Activated effector memory CD4-positive, alpha-beta T cell treated with Interleukin-2 at 50 U/mL for 16 hours (primary cell): ENCODE measurements at regions not wholly inside any gene's neighbourhood (a gene's known extent, or its start where the extent isn't known, plus 50 kb on each side); places are given as distances from the start of the nearest gene placed in this dataset.
"Not testable (repeated sequence)": the region's sequence is repeated elsewhere in the genome, so short reads cannot be mapped to it uniquely, and the experiment has no call there.

Experiments used
- DNase-seq: peaks from one replicate; pipeline ENCODE4 v3.0.0-alpha.2; 2020

DNA sequence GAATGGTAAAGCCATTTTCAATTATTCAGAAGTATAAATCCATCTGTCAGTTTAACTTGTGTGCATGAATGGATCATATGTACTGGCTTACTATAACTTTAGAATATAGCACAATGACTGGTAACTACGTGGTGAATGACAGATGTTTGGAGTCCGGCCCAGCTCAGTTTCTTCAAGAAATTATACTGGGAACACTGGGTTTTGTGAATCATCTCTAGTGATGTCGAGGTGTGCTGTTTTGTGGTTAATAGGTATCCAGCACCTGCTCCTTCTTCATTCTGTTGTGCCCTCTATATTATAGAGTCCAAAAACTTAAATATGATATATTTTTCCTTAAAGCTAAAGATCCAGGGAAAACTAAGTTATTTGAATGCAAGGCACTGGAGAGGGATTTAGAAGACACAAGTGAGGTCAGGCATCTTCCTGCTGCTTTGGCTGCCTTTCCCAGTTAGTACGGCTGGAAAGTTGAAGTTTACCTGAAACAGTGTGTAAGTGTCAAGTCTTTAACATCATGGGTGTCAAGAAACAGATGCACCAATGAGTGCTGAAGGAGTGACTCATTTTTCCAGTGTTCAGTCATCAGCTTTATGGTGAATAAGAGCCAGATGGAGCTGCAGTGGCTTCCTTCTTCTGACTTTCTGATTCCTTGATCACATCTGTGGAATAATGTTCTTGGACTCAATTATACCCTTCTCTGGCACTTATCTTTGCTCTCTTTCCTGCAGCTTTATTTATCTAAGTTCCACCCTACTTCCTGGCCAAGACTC is 1079.5 kb upstream of the CELF4 start:
- DNase-seq: no peak

DNA sequence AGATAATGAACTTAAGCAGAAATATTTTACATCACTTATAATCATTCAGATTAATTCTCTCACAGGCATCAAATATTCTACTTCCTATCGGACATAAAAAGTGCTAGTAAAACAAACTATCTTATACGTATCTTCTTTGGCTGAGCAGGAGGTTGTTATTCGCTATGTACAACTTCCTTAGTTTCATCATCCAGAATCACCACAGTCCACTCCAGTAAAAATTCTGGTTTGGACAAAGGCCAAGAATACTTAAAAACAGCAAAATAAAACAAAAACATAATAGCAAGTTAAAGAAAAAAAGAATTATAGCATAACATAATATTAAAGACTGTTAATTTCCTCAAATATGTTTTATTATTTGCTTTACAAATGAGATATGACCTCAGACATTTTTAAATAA is 1077.1 kb upstream of the CELF4 start:
- no peak for DNase-seq

DNA sequence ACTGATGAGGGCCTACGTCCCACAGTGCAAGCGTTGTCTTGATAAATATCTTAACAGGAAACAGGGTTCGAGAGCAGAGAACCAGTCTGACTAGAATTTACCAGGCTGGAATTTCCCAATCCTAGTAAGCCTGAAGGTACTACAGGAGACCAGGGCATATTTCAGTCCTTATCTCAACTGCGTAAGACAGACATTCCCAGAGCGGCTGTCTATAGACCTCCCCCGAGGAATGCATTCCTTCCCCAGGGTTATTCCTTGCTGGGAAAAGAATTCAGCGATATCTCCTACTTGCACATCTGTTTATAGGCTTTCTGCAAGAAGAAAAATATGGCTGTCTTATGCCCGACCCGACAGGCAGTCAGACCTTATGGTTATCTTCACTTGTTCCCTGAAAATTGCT is 1074.1 kb upstream of the CELF4 start:
- not testable (repeated sequence) for DNase-seq

DNA sequence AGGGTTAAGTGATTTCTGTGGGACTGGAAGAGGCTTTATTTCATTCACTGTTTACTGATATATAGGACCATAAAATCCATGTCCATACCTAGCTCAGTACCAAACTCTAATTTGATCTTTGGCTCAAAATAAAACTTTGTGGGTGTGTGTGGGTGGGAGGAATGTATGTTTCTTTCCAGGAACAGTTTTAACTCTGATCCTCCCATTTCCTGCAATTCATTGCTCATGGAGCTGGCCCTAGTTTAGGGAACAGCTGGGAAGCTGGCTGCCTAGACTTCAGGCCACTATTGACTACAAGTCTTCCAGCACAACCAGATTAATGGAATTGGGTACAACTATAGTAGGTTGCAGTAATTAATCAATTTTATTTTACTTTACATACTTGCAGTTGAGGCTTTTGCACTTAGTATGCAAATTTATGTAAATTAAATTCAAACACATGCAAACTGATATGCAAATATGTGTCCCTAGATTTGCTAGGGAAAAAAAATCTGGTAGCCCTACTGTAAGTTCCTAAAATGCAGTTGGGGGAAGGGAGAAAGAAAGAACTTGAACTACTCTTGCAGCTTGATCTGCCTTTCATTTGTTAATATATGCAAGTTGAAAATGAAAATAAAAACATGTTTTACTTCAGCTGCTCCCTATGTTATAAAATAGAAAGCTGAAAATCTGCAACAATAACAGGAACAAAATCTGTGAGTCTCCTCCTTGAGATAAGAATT is 1070.3 kb upstream of the CELF4 start:
- no peak for DNase-seq

DNA sequence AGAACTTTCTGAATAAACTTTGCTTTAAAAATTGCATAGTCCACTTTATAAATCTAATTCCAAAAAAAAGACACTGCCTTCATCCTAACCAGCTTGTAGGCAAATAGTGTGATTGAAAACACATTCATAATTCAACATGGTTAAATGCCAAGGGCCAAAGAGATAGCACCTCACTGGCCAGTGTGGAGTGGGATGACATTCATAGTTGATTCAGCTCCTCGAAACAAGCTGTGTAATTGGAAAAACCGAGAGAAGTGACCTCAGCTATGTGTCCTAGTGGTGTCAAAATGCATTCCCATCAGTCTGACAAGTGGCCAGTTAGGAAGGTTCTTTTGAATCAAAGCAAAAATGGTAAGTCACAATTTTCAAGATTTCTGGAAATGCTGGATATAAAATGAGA is 1068.5 kb upstream of the CELF4 start:
- DNase-seq: no peak

DNA sequence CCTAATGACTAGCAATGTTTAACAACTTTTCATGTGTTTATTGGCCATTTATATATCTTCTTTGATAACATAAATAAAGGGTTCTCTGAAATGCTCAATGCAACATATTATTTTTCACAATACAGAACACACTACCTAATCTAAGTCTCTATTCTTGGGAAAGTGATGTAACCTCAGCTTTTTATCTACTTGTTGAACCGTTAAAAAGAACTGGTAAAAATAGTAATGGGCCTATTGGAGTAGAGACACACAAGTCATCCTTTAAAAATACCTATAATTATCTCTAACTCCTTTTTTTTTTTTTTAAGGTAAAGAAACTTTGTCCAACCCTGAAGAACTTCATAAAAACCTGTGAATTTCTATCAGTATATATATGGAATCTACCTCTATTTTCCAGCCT is 1067.7 kb upstream of the CELF4 start:
- DNase-seq: no peak

DNA sequence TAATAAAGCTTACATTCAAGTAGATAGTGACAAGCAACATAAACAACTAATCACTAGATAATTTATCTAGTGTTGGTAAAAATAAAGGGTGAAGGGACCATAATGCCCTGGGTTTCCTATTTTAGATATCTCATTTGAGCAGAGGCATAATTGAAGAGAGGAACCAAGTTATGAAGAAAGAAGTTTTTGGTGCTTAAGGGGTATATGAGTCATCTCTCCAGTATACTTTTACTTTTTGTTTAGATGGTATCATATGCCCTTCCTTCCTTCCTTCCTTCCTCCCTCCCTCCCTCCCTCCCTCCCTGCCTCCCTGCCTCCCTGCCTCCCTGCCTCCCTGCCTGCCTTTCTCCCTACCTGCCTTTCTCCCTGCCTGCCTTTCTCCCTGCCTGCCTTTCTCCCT is 1053.5 kb upstream of the CELF4 start:
- DNase-seq: no peak

DNA sequence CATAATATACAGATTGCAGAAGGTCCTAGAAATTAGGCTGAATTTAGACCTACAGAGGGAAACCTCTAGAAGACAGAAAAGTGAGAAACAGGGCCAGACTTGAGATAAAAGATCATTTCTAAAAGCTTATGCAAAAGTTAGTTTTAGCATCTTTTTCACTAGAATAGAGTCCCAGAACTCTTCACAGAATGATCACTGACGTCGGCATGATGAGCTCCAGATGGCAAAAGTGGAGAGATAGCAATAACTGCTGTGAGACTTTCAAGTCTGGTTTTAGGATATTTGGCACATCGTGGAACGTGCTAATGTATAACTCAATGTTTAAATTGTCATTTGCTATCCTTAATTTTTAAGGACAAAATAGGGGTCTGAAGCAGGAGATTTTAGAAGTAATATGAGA is 1050.7 kb upstream of the CELF4 start:
- no peak for DNase-seq

DNA sequence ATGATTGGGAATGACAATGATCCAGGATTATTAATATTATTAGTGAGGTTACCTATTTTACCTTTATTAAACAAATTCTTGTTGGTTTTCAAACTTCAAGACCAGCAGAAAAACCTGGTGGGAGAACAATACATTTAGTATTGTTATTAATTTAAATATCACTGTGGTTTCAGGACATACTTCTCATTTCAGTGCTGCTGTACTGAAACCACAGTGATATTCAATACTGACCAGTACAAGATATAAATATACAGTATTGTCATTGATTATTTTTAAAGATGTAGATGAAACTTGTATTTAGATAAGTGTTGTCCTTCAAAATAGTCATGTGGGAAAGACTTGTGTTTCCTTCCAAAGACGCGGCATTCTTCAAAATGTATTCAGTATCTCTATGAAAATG is 1047.3 kb upstream of the CELF4 start:
- no peak for DNase-seq

DNA sequence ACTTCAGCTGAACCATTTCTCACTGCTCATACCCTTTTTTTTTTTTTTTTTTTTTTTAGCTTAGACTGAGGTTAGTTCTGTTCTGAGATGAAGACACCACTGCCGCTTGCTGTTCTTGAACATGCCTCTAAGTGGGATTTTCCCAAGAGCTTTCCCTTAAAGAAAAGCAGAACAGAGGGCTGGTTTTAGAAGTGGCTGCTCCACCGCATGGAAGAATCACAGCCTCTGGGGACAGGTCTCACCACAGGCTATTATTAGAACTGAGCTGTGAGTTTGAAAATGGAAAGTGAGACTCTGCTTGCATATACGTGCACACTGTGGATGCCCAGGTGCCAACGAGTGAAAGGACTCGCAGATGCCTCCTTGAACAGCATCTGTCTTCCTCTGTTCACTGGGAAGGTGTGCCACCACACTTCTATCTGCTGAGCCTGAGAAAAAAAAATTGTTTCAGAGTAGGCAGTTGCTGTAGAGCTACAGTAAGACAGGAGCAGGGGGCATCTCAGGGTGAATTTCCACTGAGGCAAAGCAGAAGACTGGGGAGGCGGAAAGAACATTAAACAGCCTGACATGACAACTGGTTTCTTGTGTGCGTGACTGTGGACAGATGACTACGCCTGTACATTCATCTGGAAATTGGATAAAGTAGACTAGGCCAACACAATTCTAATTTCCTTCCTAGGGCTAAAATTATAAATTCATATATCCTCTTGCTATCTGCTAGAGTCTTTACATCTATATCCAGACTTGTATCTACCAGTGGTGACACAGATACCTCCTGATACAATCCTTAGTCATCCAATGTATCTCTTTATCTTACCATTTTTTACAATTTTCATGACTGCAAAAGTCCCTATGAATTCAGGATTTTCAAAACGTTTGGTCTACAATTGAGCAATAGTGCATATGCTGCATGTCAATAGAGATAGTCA is 1045.7 kb upstream of the CELF4 start:
- no peak for DNase-seq

DNA sequence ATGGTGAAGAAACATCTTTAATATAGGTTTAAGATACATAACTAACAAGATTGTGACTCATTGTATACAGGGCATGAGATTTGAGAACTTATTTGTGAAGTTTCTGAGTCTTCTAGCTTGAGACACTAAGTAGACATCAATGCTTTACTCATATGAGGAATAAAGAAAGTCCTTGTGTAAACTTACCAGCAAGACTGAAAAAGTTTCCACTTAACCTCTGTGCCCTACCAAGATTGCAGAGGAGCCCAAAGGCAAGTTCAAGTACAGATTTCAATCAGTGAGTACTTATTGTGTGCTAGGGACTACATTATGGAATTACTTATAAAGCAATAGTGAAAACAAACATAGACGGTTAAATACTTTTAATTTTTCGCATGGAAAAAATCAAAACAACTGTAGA is 1041.2 kb upstream of the CELF4 start:
- DNase-seq: no peak

DNA sequence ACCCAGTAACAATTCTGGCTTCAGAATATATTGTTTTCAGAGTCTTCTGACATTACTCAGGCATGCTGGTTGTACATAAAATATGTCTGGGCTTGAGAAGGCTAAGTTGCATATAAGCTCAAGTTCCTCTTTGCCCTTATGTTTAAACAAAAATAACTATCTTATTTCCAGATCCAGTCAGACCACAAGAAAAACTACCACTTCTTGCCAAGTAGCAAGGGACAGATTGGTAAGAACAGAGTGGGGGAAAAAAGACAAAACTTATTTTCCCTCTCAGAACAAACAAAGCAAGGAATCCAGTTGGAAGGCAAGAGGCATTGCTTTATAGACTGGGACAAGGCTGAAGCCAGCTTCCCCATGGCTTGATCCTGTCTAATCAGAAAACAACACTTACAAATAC is 1036.7 kb upstream of the CELF4 start:
- no peak for DNase-seq

DNA sequence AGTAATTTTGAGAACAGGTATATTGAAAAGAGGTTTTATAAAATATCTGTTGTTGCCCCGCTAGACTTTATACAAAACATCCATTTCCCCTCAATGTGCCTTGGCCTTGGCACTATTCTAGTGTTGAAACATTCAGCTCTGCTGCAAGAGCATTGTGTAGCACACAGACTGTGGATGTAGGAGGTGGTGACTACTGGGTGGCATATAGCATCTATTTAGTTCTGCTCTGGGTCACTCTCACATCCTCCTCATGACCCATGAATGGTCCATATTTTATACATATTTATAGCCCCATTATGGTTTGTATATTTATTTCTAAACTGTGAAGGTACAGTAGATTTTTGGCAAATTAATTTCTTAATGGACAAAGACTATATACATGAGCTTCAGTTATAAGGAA is 1022.0 kb upstream of the CELF4 start:
- no peak for DNase-seq

DNA sequence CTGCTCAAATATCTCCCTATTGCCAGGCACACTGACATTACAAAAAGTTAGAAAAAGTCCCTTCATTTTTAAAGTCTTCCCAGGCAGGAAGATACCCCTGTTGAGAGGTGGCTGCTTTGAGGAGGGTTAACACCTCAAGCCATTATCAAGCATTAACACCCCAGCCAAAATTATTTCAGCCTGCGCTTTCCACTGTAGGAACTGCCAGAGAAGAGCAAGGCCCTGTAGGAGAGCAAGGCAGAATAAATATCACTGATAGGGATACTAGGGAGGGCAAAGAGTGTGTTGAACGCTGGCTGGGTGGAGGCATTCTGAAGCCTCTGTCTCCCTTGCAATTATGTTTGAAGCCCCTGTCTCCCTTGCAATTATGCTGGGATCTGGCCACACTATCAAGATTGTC is 1020.7 kb upstream of the CELF4 start:
- no peak for DNase-seq

DNA sequence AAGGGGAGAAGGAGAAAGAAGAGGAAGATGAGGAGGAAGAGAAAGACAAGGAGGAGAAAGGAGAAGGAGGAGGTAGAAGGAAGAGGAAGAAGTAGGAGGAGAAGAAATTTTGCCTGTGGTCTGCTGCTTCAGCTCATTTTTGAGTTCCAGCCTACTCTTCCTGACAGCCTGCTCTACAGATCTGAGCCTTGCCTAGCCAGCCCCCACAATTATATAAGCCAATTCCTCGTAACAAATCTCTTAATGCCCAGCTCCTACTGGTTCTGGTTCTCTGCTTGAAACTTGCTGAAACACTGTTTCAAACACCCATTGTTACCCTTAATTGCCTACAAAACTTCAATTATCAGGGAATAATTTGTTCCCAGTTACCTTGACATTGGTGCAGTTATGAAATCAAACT is 1014.2 kb upstream of the CELF4 start:
- DNase-seq: no peak

DNA sequence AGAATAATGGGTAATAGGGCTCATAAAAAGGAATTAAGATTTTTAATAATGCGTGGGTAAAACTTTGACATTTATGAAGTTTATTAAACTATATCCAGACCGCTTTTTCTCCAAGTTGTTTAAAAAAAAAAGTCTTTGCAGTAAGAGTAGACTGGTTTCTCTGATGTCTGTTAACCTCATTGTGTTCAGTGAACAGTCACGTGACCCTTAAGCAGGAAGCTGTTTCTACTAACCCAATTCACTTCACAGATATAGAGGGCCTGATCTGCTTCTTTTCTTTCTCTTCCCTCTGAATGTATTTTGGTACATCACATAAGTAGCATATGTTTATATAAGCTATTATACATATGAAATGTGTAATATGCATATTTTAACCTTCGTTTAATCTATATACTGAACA is 1011.3 kb upstream of the CELF4 start:
- no peak for DNase-seq

DNA sequence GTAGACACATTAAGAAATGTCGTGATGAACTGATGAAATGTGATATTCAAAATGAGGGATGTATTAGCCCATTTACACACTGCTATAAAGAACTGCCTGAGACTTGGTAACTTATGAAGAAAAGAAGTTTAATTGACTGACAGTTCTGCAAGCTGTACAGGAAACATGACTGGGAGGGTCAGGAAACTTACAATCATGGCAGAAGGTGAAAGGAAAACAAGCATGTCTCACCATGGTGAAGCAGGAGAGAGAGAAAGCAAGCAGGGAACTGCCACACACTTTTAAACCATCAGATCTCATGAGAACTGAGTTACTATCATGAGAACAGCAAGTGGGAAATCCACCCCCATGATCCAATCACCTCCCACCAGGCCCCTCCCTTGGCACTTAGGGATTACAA is 1010.8 kb upstream of the CELF4 start:
- no peak for DNase-seq

DNA sequence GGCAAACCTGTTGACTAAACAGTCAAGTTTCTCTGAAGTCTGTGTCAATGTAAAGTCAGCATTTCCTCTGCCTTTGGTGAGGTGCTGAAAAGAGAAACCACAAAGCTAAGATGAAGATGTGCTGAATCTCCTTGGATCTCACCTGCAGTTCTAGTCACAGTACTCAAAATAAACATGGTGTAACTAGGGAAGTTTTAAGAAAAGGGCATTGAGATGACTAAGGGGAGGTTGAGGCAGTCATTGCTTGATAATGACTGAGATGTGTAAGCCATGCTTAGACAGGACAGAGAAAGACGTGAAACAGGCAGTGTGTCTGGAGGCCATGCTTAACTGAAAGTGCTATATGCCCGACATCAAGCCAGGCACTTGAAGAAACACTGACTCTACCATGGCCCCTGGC is 1010.0 kb upstream of the CELF4 start:
- no peak for DNase-seq

DNA sequence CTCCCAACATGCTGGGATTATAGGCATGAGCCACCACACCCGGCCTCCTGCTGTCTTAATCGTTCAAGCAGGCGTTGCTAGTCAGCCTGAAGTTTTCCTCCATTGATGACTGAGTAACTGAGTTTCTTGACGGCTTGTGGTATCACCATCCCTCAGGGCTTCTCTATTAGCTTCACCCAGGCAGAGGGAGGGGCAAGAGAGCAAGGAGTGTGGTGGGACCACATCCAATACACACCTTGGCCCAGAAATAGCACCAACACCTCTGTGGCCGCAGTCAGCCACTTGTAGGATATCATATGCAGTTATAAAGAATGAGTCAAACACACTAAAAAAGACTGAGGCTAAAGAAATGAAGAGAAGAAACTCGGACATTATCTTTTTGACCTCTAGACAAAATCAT is 1009.4 kb upstream of the CELF4 start:
- no peak for DNase-seq

DNA sequence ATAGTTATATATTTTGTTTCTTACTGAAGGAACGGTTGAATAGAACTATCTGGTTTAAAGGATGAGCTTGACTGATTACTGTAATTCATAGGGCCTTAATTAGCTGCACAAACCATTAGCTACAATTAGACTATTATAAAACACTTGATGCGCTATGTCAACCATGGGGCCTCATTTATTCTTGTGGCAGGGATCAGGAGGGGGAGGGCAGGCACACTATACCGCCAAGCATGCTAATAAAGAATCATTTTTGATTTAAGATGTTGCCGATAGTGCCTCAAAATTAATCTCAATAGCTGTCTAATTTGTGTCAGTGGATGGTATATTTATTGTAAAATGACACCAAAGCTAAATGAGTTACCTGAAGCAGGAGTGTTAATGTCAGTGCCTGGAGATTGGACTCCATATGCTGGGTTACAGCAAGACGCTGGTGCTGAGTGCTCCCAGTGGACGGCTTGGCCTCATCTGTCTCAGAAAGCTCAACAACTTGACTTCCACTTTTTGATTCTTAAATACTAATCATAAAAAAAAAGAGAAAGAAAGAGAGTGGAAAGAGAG is 1007.0 kb upstream of the CELF4 start:
- no peak for DNase-seq

DNA sequence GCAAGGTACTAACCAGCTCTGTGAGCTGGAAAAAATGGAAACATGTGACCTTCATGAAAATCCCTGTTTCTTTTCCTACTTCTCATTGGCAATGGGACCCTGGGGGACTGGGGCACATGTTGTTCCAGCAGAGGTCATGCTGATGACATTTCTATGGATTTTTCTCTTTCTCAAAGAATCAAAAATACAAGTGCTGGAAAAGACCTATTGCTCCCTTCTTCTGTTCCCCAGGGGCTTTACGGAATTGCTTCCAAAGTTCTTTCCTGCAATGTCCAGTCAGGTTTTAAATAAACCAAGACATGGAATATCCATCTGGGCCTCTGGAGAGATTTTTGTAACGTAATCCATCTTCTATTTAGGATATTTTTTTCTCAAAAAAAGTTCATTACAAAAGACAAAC is 1006.1 kb upstream of the CELF4 start:
- no peak for DNase-seq

DNA sequence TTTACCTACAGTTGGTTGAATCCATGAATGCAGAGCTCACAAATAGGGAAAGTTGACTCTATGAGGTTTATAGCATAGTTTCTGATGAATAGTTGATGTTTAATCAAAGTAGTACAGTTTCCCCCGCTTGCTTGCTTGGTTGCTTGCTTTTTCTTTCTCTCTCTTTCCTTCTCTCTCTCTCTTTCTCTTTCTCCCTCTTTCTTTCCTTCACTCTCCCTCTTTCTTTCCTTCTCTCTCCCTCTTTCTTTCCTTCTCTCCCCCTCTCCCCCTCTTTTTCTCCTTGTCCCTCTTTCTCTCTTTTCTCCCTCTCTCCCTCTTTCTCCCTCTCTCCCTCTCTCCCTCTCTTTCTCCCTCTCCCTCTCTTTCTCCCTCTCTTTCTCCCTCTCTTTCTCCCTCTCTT is 999.9 kb upstream of the CELF4 start:
- DNase-seq: no peak

DNA sequence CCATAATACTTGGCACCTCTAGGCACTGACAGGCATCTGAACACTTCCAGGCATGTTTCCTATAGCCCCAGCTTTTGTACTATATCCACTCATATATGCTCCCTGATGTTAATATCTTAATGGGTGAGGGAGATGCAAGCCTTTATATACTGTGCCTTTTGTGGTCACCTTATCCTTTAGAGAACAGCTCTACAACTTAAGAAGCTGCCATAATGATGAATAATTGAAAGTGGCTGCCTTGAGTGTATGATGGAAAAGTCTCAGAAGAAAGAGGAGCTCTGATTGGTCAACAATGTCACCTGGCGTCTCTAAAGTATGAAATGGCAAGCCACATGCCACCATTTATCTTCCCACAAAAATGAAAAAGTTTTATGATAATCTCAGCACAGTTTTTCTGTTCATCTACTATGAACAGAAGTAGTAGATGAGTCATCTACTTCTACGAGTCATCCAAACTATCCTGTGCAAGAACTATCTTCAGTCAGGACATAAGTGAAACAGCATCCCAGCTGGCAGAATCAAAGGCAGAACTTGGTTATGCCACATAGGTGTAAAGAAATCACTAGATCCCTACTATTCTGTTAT is 997.9 kb upstream of the CELF4 start:
- DNase-seq: no peak
